HG02759 (cell line): ENCODE measurements at regions not wholly inside any gene's neighbourhood (a gene's known extent, or its start where the extent isn't known, plus 50 kb on each side); places are given as distances from the start of the nearest gene placed in this dataset.

ENCODE experiments used
- ATAC-seq: cut with Tn5 transposase; IDR thresholded peaks from one replicate; pipeline ENCODE4 v1.9.1; 2021; ENCODE audit warnings: mild to moderate bottlenecking, moderate library complexity; ENCODE audit not compliant: unreplicated experiment

- no peak for ATAC-seq
Observed at GRCh38 chr19:31096062-31096830, 253.0 kb downstream of the TSHZ3 start.

GRCh38 chr19:31095100-31095804 is 254.0 kb downstream of the TSHZ3 start:
- ATAC-seq = no peak

- ATAC-seq = no peak
Observed at GRCh38 chr19:31092274-31092673, 257.0 kb downstream of the TSHZ3 start.

GRCh38 chr19:31089681-31090080 is 259.6 kb downstream of the TSHZ3 start:
- no peak for ATAC-seq

GRCh38 chr19:31085125-31085524 is 264.1 kb downstream of the TSHZ3 start:
- ATAC-seq = no peak

GRCh38 chr19:31083105-31083504 is 266.1 kb downstream of the TSHZ3 start:
- no peak for ATAC-seq

GRCh38 chr19:31075146-31075655 is 274.0 kb downstream of the TSHZ3 start:
- ATAC-seq = no peak

GRCh38 chr19:31074199-31075125 is 274.8 kb downstream of the TSHZ3 start:
- ATAC-seq = no peak

GRCh38 chr19:31073485-31074198 is 275.6 kb downstream of the TSHZ3 start:
- ATAC-seq = no peak

- ATAC-seq = no peak
Observed at GRCh38 chr19:31072451-31072850, 276.8 kb downstream of the TSHZ3 start.

GRCh38 chr19:31071136-31071855 is 277.9 kb downstream of the TSHZ3 start:
- no peak for ATAC-seq

- no peak for ATAC-seq
Observed at GRCh38 chr19:31070146-31071065, 278.8 kb downstream of the TSHZ3 start.

- no peak for ATAC-seq
Observed at GRCh38 chr19:31068268-31068667, 281.0 kb downstream of the TSHZ3 start.

GRCh38 chr19:31066385-31066784 is 282.9 kb downstream of the TSHZ3 start:
- no peak for ATAC-seq

- ATAC-seq = no peak
Observed at GRCh38 chr19:31064491-31064890, 284.7 kb downstream of the TSHZ3 start.

GRCh38 chr19:31058676-31059340 is 290.4 kb downstream of the TSHZ3 start:
- no peak for ATAC-seq

GRCh38 chr19:31057476-31057875 is 291.8 kb downstream of the TSHZ3 start:
- no peak for ATAC-seq

GRCh38 chr19:31055454-31055853 is 293.8 kb downstream of the TSHZ3 start:
- ATAC-seq = no peak
